NCI-H524 (cell line): ENCODE measurements at regions not wholly inside any gene's neighbourhood (a gene's known extent, or its start where the extent isn't known, plus 50 kb on each side); places are given as distances from the start of the nearest gene placed in this dataset.

Source experiments
- DNase-seq, 2 experiments: peaks; one replicate each; lab custom pipeline; 2025; lab: John Stamatoyannopoulos, UW

- no peak for DNase-seq
These were observed 63.5 kb upstream of the PJA1 start for GRCh38 chrX:69228732-69229131.

GRCh38 chrX:69226459-69227158 is 61.4 kb upstream of the PJA1 start:
- DNase-seq, result no peak

GRCh38 chrX:69222103-69223090 is 57.1 kb upstream of the PJA1 start:
- DNase-seq, result peak; percentile 73 to 87

GRCh38 chrX:69221239-69222102 is 56.2 kb upstream of the PJA1 start:
- peak; percentile 4 to 48 for DNase-seq

GRCh38 chrX:69218407-69218997 is 53.2 kb upstream of the PJA1 start:
- no peak for DNase-seq

- DNase-seq, result no peak
These were observed 51.7 kb upstream of the PJA1 start for GRCh38 chrX:69216911-69217310.

- no peak for DNase-seq
These were observed 51.2 kb upstream of the PJA1 start for GRCh38 chrX:69216446-69216845.

- no peak for DNase-seq
These were observed 50.1 kb upstream of the PJA1 start for GRCh38 chrX:69215161-69215875.
